ENCODE measurements at regions not wholly inside any gene's neighbourhood (a gene's known extent, or its start where the extent isn't known, plus 50 kb on each side); places are given as distances from the start of the nearest gene placed in this dataset.

DNA sequence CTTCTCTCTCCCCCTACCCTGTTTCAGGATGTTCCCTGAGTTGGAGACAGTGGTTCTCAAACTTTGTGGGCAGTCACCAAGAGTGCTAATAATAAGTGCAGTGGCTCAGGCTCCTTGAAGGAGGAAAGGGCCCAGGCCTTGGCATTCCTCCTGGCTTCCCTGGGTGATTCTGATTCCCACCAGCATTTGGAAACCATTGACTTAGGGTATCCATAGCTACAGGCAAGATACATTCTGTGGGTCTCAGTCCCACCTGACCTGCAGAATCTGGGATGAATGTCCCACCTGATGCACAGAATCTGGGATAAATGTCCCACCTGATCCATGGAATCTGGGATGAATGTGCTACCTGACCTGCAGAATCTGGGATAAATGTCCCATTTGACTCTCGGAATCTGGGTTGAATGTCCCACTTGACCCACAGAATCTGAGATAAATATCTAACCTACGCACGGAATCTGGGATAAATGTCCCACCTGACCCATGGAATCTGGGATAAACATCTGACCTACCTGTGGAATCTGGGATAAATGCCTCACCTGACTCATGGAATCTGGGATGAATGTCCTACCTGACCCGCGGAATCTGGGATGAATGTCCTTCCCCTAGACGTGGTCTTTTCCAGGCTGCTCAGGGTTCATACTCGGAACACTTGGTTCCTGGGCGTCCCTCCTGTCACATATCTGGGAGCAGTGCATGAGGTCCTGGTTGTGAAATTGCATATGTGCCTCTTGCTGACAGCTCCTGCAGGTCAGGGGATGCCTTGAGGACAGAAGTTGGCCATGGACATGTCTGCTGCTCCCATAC is 136.7 kb upstream of the HS3ST2 start:
- no peaks in the 10 kb centered on the region for H4K20me1 ChIP-seq (ENCODE audit: insufficient read depth)
- ChIA-PET POLR2A (ENCODE audit: unreplicated experiment) (interaction anchor here (0.6 kb wide), 1 partner anchor 19 kb away, joined by 3 read pairs; no protein-coding TSS in a partner anchor), CTCF (no interaction called here)
- no peak overlapping the region for H3K27ac ChIP-seq
- no peak overlapping the region for H3K4me3 ChIP-seq
- H3K9me3 ChIP-seq (ENCODE audit: insufficient read depth, low read depth), result no peaks in the 10 kb centered on the region
- intact Hi-C loops (cut with micrococcal nuclease; ENCODE audit: unreplicated experiment), result no loop called here
- H2AFZ ChIP-seq, result no peak overlapping the region
- no peaks in the 10 kb centered on the region for H3K9me2 ChIP-seq (ENCODE audit: insufficient read depth)
- H3K79me2 ChIP-seq (ENCODE audit: low read depth), result no peaks in the 10 kb centered on the region
- no peak overlapping the region for H3K4me2 ChIP-seq
- H3F3A ChIP-seq (ENCODE audit: insufficient read depth, low read depth), result no peaks in the 10 kb centered on the region
- TF ChIP-seq, protein P1, sequence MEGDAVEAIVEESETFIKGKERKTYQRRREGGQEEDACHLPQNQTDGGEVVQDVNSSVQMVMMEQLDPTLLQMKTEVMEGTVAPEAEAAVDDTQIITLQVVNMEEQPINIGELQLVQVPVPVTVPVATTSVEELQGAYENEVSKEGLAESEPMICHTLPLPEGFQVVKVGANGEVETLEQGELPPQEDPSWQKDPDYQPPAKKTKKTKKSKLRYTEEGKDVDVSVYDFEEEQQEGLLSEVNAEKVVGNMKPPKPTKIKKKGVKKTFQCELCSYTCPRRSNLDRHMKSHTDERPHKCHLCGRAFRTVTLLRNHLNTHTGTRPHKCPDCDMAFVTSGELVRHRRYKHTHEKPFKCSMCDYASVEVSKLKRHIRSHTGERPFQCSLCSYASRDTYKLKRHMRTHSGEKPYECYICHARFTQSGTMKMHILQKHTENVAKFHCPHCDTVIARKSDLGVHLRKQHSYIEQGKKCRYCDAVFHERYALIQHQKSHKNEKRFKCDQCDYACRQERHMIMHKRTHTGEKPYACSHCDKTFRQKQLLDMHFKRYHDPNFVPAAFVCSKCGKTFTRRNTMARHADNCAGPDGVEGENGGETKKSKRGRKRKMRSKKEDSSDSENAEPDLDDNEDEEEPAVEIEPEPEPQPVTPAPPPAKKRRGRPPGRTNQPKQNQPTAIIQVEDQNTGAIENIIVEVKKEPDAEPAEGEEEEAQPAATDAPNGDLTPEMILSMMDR (conservative IDR thresholded peaks at IDR 0.05), result no peak
- no peaks in the 10 kb centered on the region for H3K4me1 ChIP-seq (replicated peaks; ENCODE audit: insufficient read depth)
- no peaks in the 10 kb centered on the region for H3K36me3 ChIP-seq (ENCODE audit: low read depth)
- H3K27me3 ChIP-seq (ENCODE audit: insufficient read depth, low read depth), result no peaks in the 10 kb centered on the region
- no TSS peak for BruUV-seq (replicated peaks)
- no peak for DNase-seq

DNA sequence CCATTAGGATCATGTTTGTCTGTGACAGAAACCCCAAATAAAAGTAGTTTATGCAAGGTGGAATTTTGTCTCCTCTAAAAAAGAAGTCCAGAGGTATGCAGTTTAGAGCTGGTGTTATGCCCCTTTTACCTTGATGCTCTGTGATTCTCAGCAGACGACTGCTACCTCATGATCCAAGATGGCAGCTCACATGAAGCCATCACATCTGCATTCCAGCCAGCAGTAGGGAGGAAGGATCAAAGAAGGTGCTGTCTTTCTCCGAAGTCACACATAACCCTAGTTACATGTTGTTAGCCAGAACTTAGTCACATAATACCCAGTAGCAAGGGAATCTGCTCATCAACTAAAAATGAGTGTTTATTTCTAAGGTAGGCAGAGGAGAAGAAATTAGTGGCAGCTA is 135.7 kb upstream of the HS3ST2 start:
- no peaks in the 10 kb centered on the region for H3F3A ChIP-seq (ENCODE audit: insufficient read depth, low read depth)
- no peak for TF ChIP-seq EZH2 (IDR thresholded peaks at IDR 0.05; ENCODE audit: low read depth)
- TF ChIP-seq, protein P1 (conservative IDR thresholded peaks at IDR 0.05), result no peak
- no peak overlapping the region for H3K4me2 ChIP-seq
- no peaks in the 10 kb centered on the region for H3K36me3 ChIP-seq (ENCODE audit: low read depth)
- no TSS peak for BruUV-seq (replicated peaks)
- no peak overlapping the region for H2AFZ ChIP-seq
- H3K4me1 ChIP-seq (replicated peaks; ENCODE audit: insufficient read depth), result no peaks in the 10 kb centered on the region
- POLR2A ChIA-PET (ENCODE audit: unreplicated experiment), result no interaction called here
- H3K9me2 ChIP-seq (ENCODE audit: insufficient read depth), result no peaks in the 10 kb centered on the region
- CTCF ChIA-PET, result no interaction called here
- H4K20me1 ChIP-seq (ENCODE audit: insufficient read depth), result no peaks in the 10 kb centered on the region
- H3K4me3 ChIP-seq, result no peak overlapping the region
- H3K9me3 ChIP-seq (ENCODE audit: insufficient read depth, low read depth), result no peaks in the 10 kb centered on the region
- H3K27ac ChIP-seq, result no peak overlapping the region
- no peaks in the 10 kb centered on the region for H3K27me3 ChIP-seq (ENCODE audit: insufficient read depth, low read depth)
- H3K79me2 ChIP-seq (ENCODE audit: low read depth), result no peaks in the 10 kb centered on the region
- no peak for DNase-seq
- intact Hi-C loops (cut with micrococcal nuclease; ENCODE audit: unreplicated experiment), result no loop called here

DNA sequence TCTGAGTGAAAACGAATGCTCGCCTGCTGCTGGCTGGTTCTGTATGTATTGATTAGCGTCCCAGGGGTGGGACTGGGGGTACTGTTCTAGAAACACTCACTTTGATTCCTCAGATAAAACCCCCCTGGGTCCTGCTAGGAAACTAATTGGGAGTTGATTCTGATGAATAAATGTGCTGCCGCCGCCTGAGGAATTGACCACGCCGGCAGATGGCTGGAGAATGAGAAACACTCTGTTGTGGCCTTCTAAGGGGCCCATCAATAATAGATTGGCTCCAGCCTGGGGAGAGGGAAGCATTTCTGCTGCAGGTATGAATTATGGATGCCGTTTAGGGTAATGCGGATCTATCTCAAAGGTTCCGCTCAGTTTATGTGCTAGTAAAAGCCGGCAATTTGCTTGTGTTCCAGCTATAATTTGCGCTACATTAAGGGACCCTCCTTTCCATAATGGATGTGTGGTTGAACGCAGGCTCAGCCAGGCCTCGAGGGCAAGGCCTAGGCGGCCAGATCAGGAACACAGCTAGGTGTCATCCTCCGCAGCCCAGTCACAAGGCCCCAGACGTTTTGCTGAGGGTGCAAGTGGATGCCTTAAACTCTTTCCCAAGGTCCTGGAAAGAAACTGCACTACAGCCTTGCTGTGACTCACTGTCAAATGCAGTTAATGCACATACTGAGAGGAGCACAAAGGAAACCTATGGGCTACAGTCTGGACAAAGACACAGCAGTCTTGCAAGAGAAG is 132.2 kb upstream of the HS3ST2 start:
- Histone ChIP-seq H3F3A (ENCODE audit: insufficient read depth, low read depth) (no peaks in the 10 kb centered on the region), H2AFZ (no peak overlapping the region), H3K4me3 (no peak overlapping the region), H4K20me1 (ENCODE audit: insufficient read depth) (no peaks in the 10 kb centered on the region), H3K4me1 (replicated peaks; ENCODE audit: insufficient read depth) (no peaks in the 10 kb centered on the region), H3K27me3 (ENCODE audit: insufficient read depth, low read depth) (no peaks in the 10 kb centered on the region), H3K36me3 (ENCODE audit: low read depth) (no peaks in the 10 kb centered on the region), H3K9me3 (ENCODE audit: insufficient read depth, low read depth) (peaks cover 4% of the 10 kb centered on the region), H3K79me2 (ENCODE audit: low read depth) (no peaks in the 10 kb centered on the region), H3K9me2 (ENCODE audit: insufficient read depth) (no peaks in the 10 kb centered on the region), H3K27ac (no peak overlapping the region), H3K4me2 (no peak overlapping the region)
- ChIA-PET CTCF (no interaction called here), POLR2A (ENCODE audit: unreplicated experiment) (no interaction called here)
- TF ChIP-seq, protein P1 (conservative IDR thresholded peaks at IDR 0.05), result no peak
- no peak for TF ChIP-seq EZH2 (IDR thresholded peaks at IDR 0.05; ENCODE audit: low read depth)
- intact Hi-C loops (cut with micrococcal nuclease; ENCODE audit: unreplicated experiment), result no loop called here
- no TSS peak for BruUV-seq (replicated peaks)
- no peak for DNase-seq
